ENCODE measurements at regions not wholly inside any gene's neighbourhood (a gene's known extent, or its start where the extent isn't known, plus 50 kb on each side); places are given as distances from the start of the nearest gene placed in this dataset.

GRCh38 chr2:172294983-172295382 lies 132.4 kb upstream of the ITGA6 start:
- DNase-seq (ENCODE audit: low read depth, low spot score) (no peak), ATAC-seq (no peak)
- Histone ChIP-seq H3K27ac (ENCODE audit: low read length) (no peak overlapping the region), H3K36me3 (ENCODE audit: control insufficient read depth, insufficient read depth, low read length) (no peaks in the 10 kb centered on the region), H3K9me3 (ENCODE audit: control insufficient read depth, insufficient read depth, low read depth, low read length) (no peaks in the 10 kb centered on the region), H3K27me3 (ENCODE audit: control insufficient read depth, insufficient read depth, low read length) (peaks cover 5% of the 10 kb centered on the region; the same call in 1 of the 2 replicates), H3K4me3 (ENCODE audit: low read depth in 2 of 2, low read length in 2 of 2) (no peak overlapping the region), H3K4me1 (ENCODE audit: control insufficient read depth, insufficient read depth, low read length) (no peaks in the 10 kb centered on the region)
- BruUV-seq (replicated peaks): no TSS peak
- no peak for TF ChIP-seq TCF7L2 (IDR thresholded peaks at IDR 0.05; ENCODE audit: low read depth, low read length)
- TF ChIP-seq CTCF (IDR thresholded peaks at IDR 0.05): no peak
- TF ChIP-seq SIN3A (IDR thresholded peaks at IDR 0.05; ENCODE audit: borderline replicate concordance, insufficient read depth, low read depth, low read length): no peak
- TF ChIP-seq REST (IDR thresholded peaks at IDR 0.05; ENCODE audit: insufficient read depth in 1 of 2, low read depth in 2 of 2, low read length in 1 of 2): no peak
- no peak for TF ChIP-seq POLR2AphosphoS5 (IDR thresholded peaks at IDR 0.05; ENCODE audit: low read depth, low read length)
- in situ Hi-C loops (cut with HindIII; ENCODE audit: low pct_unique_long_range_greater_than_20kb, low sequenced_read_pairs): no loop called here
- intact Hi-C loops (cut with micrococcal nuclease; ENCODE audit: unreplicated experiment): no loop called here
- POLR2A ChIA-PET: no interaction called here
- CTCF ChIA-PET: no interaction called here

- POLR2A ChIA-PET: no interaction called here
- no peak for TF ChIP-seq CTCF (IDR thresholded peaks at IDR 0.05)
- no peak for TF ChIP-seq POLR2AphosphoS5 (IDR thresholded peaks at IDR 0.05; ENCODE audit: low read depth, low read length)
- no peak for TF ChIP-seq SIN3A (IDR thresholded peaks at IDR 0.05; ENCODE audit: borderline replicate concordance, insufficient read depth, low read depth, low read length)
- no peak for TF ChIP-seq TCF7L2 (IDR thresholded peaks at IDR 0.05; ENCODE audit: low read depth, low read length)
- no peak for TF ChIP-seq REST (IDR thresholded peaks at IDR 0.05; ENCODE audit: insufficient read depth in 1 of 2, low read depth in 2 of 2, low read length in 1 of 2)
- Histone ChIP-seq H3K4me3 (ENCODE audit: low read depth in 2 of 2, low read length in 2 of 2) (no peak overlapping the region), H3K9me3 (ENCODE audit: control insufficient read depth, insufficient read depth, low read depth, low read length) (no peaks in the 10 kb centered on the region), H3K4me1 (ENCODE audit: control insufficient read depth, insufficient read depth, low read length) (no peaks in the 10 kb centered on the region), H3K27ac (ENCODE audit: low read length) (no peak overlapping the region), H3K27me3 (ENCODE audit: control insufficient read depth, insufficient read depth, low read length) (peaks cover 5% of the 10 kb centered on the region; the same call in 1 of the 2 replicates), H3K36me3 (ENCODE audit: control insufficient read depth, insufficient read depth, low read length) (no peaks in the 10 kb centered on the region)
- CTCF ChIA-PET: no interaction called here
- DNase-seq (ENCODE audit: low read depth, low spot score) (no peak), ATAC-seq (no peak)
- no TSS peak for BruUV-seq (replicated peaks)
- in situ Hi-C loops (cut with HindIII; ENCODE audit: low pct_unique_long_range_greater_than_20kb, low sequenced_read_pairs): no loop called here
- intact Hi-C loops (cut with micrococcal nuclease; ENCODE audit: unreplicated experiment): no loop called here
Observed at GRCh38 chr2:172295677-172296076, 131.7 kb upstream of the ITGA6 start.

All from Panc1 (cell line).